NOMO-1 treated with dmso at 0.1 percent for 144 hours (cell line): ENCODE measurements at regions not wholly inside any gene's neighbourhood (a gene's known extent, or its start where the extent isn't known, plus 50 kb on each side); places are given as distances from the start of the nearest gene placed in this dataset.
A peak's percentile ranks its signal among the peaks of the same experiment; 100 is the strongest.

Experiments
- DNase-seq: peaks from one replicate; lab custom pipeline; 2025; ENCODE audit not compliant: unreplicated experiment; lab: John Stamatoyannopoulos, UW

DNA sequence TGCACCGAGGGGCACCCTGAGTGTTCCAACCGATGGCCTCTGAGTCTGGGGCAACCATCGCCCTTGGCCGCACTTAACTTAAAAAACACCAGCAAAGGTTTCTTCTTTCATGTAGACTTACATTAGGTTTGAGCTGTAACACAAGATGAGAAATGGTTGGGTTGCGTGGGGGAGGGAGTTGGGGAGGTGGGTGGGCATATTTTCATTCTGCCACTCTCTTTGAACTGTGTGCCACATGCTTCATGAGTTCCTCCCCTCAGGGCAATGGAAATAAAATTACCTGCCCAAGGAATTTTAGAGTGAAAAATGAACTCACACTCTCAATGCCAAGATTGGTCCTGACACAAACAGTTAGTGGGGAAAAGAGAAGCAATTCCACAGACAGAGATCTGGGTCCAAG, 430.1 kb upstream of the USP24 start:
- no peak for DNase-seq

DNA sequence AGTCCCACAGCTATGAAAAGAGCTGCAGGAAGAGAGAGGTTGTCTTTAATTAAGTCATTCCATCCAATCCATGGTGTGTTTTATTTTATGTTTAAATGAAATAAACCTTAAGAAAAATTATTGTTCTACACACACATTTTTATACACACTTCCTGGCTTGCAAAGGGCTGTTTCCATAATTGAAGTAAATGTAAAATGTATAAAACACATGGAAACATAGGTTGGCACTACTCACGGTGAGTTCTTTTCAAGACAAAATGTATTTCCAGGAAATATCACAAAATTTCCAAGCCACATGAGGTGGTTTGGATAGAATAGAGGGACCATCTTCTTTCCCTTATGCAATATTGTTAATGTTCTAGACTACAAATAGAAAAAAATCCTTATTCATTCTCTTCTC, 426.8 kb upstream of the USP24 start:
- DNase-seq: no peak

DNA sequence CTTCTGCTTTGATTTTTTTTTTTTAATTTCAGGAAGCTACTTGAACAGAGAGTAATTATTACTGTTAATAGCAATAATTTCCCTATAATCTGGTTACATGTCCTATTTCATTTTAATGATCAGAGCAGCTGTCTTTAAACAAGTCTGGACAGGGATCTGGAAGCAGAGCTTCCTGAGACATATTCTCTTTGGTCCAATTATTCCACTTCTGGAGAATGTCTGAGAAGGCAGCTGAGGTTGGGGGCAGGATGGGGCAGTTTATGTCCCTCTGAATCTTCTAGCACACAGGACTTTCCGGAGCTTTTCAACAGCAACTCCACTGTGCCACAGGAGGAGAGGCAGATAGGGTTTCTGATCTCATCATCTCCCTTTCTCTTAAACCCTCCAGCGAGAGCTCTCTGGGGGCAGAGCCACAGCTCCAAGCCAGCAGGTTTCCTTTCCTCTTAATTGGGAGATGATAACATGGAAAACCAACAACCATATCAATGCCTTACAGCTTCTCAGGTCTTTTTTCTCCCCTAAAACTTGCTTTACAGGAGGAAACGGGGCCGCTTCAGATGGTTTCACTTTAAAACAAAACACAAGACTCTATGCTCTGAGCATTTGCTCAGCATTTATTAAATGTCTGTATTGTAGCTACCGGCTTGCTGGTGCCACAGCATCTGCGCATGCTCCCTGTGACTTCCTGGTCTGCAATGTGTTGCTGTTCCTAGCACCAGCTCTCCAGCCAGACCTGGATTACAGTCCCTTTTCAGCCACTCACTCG, 425.7 kb upstream of the USP24 start:
- DNase-seq: peak; percentile 86

DNA sequence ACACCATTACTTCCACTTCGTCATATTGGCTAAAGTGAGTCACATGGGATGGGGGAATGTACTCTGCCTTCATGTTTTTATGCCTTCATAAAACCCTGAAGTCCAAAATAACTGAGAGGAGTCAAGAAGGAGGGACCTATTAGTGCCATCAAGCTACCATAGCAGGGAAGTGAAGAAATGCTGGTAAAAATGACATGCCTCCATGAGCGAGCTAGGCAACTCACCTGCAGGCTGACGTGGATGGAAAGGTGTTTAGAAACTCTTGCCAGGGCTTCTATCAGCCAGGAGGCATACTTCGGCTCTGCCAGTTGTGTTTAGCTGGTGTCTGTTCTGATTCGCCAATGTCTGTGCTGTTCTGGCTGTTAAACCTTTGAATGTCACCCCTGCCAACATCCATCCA, 424.4 kb upstream of the USP24 start:
- no peak for DNase-seq

DNA sequence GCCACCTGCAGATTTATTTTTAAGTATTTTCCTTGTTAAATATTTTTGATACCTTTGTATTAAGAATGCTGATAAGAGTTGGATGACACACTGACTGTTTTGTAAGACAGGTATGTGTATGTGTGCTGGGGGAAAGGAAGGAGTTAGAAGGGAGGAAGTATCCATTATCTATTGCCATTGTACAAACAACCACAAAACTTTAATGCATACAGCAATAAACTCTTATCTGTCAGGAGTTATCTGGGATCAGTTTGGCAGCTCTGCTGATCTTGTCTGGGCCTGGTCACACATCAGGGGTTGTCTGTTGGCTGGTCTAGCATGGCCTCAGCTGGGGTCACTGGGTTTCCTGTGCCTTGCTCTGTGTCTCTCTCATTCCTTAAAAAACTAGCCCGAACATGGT, 423.9 kb upstream of the USP24 start:
- no peak for DNase-seq

GRCh38 chr1:55636696-55637095, 421.5 kb upstream of the USP24 start:
- no peak for DNase-seq

- DNase-seq: no peak
Observed at GRCh38 chr1:55635856-55636255, 420.7 kb upstream of the USP24 start.

GRCh38 chr1:55634516-55634915, 419.4 kb upstream of the USP24 start:
- DNase-seq: no peak

DNA sequence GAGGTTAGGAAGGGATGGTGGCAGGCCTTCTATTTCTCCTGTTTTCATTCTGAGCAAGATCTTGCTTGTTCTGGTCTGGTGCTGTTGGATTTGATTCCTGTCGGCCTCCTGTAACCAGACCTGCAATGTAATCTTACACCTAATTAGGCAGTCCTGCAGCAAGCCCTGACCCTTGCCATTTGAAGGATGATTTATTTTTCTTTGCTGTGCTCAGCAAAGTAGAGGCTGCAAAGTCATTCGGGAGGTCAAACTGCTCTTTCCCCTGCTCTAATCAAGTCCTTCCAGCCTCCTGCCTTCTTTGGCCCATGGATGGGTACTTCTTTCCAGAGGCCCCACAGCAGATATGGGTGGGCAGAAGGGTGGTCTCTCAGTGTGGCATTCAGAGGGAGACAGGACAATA, 417.7 kb upstream of the USP24 start:
- no peak for DNase-seq

DNA sequence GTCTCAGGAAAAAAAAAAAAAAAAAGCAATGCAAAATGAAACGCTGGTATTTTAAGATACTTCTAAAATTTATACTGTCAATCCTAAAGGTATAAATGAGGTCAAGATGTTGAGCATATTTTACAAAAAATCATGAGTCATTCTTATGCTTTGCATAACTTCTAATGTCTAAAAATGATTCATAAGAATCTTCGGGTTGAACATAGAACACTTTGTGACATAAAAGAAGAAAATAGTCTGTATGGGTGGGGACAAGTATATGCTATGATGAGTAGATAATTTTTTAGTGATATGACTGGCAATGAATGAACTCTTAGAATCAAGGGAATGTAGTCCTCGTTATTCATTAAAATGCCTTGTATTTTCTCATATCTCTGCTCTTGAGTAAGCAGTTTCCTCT, 416.9 kb upstream of the USP24 start:
- no peak for DNase-seq

- DNase-seq: no peak
Observed at GRCh38 chr1:55631509-55631908, 416.3 kb upstream of the USP24 start.

DNA sequence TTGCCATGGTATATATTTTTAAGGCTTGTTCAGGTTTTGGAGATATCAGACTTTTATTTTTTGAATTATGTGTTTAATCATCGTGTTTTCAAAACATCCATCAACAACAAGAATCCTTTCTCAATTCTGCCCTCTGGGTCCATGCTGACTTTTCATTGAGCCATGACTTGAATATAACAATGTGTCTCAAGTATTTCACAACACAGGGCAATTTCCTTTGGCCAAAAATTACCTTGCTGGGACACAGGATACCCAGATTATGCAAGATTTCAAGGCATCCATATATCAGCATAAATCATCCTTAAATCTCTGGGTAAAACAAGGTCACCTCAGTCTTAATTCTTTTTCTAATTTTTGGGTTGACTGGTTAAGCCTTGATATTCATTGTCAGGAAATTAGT, 411.2 kb upstream of the USP24 start:
- no peak for DNase-seq

DNA sequence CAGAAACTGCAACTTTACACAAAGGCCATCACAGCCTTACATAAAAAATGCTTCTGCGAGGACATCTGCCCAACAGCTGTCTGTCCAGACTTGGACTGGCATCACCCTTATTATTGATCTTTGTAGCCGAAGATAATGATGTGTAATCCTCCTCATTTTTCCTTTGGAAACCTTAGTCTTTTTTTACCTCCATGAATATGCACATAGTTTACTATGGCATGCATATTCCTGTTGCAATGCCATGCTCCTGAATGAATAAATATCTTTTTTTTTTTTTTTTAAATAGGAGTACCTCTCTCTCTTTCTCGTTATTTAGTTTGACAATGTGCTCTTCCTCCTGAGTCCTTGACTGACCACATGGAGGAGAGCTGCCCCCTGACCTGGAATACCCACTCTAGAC, 409.6 kb upstream of the USP24 start:
- no peak for DNase-seq

DNA sequence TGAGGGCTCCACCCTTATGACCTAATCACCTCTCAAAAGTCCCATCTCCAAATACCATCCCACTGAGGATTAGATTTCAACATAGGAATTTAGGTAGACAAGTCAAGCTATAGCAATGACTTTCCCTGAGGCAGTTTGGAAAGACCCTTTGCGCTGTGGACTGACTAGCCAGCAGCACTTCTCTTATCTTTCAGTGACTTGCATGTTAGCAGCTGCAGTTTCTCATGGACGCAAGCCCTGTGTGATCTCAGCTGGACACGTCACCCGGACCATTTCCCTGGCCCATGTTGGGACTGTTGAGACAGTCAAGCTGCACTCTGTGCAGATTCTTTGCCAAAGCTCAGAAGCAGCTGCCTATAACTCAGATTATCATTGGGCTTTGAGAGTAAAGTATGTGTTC, 408.1 kb upstream of the USP24 start:
- no peak for DNase-seq

DNA sequence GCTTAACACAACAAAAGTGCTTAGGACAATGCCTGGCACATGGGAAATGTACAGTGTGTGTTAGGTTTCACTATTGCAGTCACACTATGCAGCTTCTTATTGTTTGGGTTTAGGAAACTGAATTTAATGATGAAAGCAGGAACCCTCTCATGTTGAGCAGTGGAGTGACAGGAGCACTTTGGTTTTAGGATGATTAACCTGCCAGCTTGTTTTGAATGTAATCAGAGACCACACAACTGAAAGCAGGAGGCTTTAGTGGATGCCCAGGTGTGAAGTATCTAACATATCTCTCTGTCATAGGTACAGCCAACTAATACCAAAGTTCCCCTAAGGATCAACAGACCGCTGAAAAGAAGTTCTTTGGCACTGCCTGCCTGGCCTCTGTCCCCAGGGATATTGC, 406.9 kb upstream of the USP24 start:
- no peak for DNase-seq

DNA sequence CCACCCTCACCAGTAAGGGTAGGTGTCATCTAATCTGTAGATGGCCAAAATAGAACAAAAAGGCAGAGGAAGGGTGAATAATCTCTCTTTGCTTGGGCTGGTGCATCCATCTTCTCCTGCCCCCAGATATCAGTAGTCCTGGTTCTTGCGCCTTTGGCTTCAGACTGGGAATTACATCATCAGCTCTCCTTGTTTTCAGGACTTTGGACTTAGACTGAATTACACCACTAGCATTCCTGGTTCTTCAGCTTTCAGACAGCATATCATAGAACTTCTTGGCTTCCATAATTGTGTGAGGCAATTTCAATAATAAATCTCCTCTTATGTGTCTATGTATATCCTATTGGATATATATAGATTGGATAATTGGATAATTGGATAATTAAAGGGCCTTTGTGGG, 403.0 kb upstream of the USP24 start:
- no peak for DNase-seq

GRCh38 chr1:55617288-55617982, 402.3 kb upstream of the USP24 start:
- DNase-seq: no peak

DNA sequence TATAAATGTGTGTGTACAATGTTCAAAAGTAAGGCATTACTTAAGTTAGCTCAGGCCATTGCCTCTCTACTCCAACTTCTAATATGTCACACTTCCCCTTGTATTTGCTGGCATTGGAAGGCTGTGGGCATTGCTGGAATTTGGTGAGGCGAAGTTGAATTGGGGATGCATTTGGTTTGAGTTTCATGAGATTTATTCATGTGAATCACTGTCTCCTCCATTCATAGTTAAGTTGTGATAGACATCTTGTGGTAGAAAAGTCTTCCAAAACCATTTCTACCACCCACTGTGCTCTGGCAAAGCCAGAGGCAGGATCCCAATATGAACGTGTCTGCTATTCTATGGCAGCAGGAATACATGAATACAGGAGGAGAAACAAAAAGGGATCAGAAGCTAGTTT, 397.8 kb upstream of the USP24 start:
- DNase-seq: no peak

GRCh38 chr1:55611123-55611522, 396.0 kb upstream of the USP24 start:
- no peak for DNase-seq

DNA sequence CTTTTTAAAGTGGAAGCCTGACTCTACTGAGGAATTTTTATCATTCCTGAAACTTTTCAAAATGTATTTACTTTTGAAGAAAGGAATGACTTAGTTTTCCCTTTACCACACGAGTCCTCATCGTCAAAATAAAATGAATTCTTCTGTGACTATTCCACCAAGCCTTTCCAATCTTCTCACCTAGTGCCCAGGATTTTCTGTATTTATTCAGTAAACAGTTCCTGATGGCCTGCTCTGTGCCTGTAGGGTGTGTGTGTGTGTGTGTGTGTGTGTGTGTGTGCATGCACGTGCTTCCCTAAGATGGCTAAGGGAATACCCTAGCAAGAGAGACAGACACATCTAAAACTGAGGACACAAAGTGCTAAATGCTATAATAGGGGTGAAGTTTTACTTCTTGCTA, 395.0 kb upstream of the USP24 start:
- DNase-seq: no peak

GRCh38 chr1:55609630-55610029, 394.5 kb upstream of the USP24 start:
- no peak for DNase-seq

GRCh38 chr1:55605155-55605554, 390.0 kb upstream of the USP24 start:
- no peak for DNase-seq

DNA sequence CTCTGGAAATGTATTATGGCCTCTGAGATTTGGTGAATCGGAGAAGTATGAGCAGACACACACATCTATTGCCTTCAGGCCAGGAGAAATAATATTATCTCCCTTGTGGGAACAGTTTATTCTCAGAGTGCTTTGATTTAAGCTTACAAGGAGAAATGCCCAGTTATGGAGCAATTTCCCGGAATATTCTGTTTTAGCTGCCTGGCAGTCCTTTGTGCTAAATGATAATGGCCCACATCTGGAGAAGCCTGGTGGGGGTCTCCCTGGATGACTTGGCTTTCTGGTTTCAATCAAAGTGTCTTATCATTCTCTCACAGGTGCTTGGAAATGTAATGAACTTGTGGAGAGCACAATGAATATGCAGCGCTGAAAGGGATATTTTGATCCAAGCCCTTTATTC, 389.6 kb upstream of the USP24 start:
- no peak for DNase-seq
